SK-N-SH (cell line): ENCODE measurements at regions not wholly inside any gene's neighbourhood (a gene's known extent, or its start where the extent isn't known, plus 50 kb on each side); places are given as distances from the start of the nearest gene placed in this dataset.

Source experiments
- CTCF ChIP-seq: fragments of 200-600 bp; sonication (generic); IDR thresholded peaks from 2 replicates; pipeline ENCODE4 v1.6.1; 2017; ENCODE audit warnings: antibody characterized with exemption, mild to moderate bottlenecking, moderate library complexity
- REST ChIP-seq: IDR thresholded peaks from 2 replicates; pipeline ENCODE4 v1.6.1; 2012; ENCODE audit warnings: mild to moderate bottlenecking, low read depth, low read length, moderate library complexity

- no peak for TF ChIP-seq CTCF
- no peak for TF ChIP-seq REST
Observed at GRCh38 chr13:26811581-26811980, 51.0 kb upstream of the GPR12 start.
